GM19438 (cell line): ENCODE measurements at regions not wholly inside any gene's neighbourhood (a gene's known extent, or its start where the extent isn't known, plus 50 kb on each side); places are given as distances from the start of the nearest gene placed in this dataset.

Source experiments
- ATAC-seq: cut with Tn5 transposase; IDR thresholded peaks from one replicate; pipeline ENCODE4 v1.9.1; 2021; ENCODE audit warnings: low read depth; ENCODE audit not compliant: unreplicated experiment

- ATAC-seq: no peak
Observed at GRCh38 chr4:11271263-11271662, 157.4 kb downstream of the HS3ST1 start.

- no peak for ATAC-seq
Observed at GRCh38 chr4:11268149-11268548, 160.5 kb downstream of the HS3ST1 start.

- no peak for ATAC-seq
Observed at GRCh38 chr4:11264841-11265240, 163.9 kb downstream of the HS3ST1 start.

- no peak for ATAC-seq
Observed at GRCh38 chr4:11264346-11264745, 164.3 kb downstream of the HS3ST1 start.

GRCh38 chr4:11263208-11263607, 165.5 kb downstream of the HS3ST1 start:
- ATAC-seq: no peak

- no peak for ATAC-seq
Observed at GRCh38 chr4:11261066-11261850, 167.4 kb downstream of the HS3ST1 start.

GRCh38 chr4:11259837-11260236, 168.9 kb downstream of the HS3ST1 start:
- ATAC-seq: no peak

- ATAC-seq: no peak
Observed at GRCh38 chr4:11252149-11252548, 176.5 kb downstream of the HS3ST1 start.

GRCh38 chr4:11250510-11250909, 178.2 kb downstream of the HS3ST1 start:
- no peak for ATAC-seq

- no peak for ATAC-seq
Observed at GRCh38 chr4:11232015-11232414, 196.7 kb downstream of the HS3ST1 start.

GRCh38 chr4:11230866-11231265, 197.8 kb downstream of the HS3ST1 start:
- ATAC-seq: no peak

- no peak for ATAC-seq
Observed at GRCh38 chr4:11228530-11228929, 200.2 kb downstream of the HS3ST1 start.

GRCh38 chr4:11223311-11223710, 205.4 kb downstream of the HS3ST1 start:
- ATAC-seq: no peak

GRCh38 chr4:11218692-11219091, 210.0 kb downstream of the HS3ST1 start:
- ATAC-seq: no peak

GRCh38 chr4:11216520-11216919, 212.2 kb downstream of the HS3ST1 start:
- ATAC-seq: no peak

- no peak for ATAC-seq
Observed at GRCh38 chr4:11214281-11214680, 214.4 kb downstream of the HS3ST1 start.

- ATAC-seq: no peak
Observed at GRCh38 chr4:11209826-11210225, 218.9 kb downstream of the HS3ST1 start.

- no peak for ATAC-seq
Observed at GRCh38 chr4:11201256-11201655, 227.4 kb downstream of the HS3ST1 start.

- ATAC-seq: no peak
Observed at GRCh38 chr4:11198516-11199305, 230.0 kb downstream of the HS3ST1 start.

GRCh38 chr4:11197631-11198341, 230.9 kb downstream of the HS3ST1 start:
- no peak for ATAC-seq

GRCh38 chr4:11196927-11197522, 231.7 kb downstream of the HS3ST1 start:
- ATAC-seq: no peak
